ENCODE measurements at regions not wholly inside any gene's neighbourhood (a gene's known extent, or its start where the extent isn't known, plus 50 kb on each side); places are given as distances from the start of the nearest gene placed in this dataset.
A peak's percentile ranks its signal among the peaks of the same experiment; 100 is the strongest.
"Not testable (repeated sequence)": the region's sequence is repeated elsewhere in the genome, so short reads cannot be mapped to it uniquely, and the experiment has no call there.

DNA sequence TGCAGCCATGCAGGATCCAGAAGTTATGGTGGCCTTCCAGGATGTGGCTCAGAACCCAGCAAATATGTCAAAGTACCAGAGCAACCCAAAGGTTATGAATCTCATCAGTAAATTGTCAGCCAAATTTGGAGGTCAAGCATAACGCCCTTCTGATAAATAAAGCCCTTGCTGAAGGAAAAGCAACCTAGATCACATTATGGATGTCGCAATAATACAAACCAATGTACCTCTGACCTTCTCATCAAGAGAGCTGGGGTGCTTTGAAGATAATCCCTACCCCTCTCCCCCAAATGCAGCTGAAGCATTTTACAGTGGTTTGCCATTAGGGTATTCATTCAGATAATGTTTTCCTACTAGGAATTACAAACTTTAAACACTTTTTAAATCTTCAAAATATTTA is 157.8 kb downstream of the KCNRG start:
- H3K9me3 ChIP-seq (ENCODE audit: control insufficient read depth, insufficient read depth, low read length); in situ Hi-C loops (cut with MboI; ENCODE audit: low sequenced_read_pairs); H4K5ac ChIP-seq (ENCODE audit: low read depth, low read length); H2BK15ac ChIP-seq (ENCODE audit: low read depth, low read length); H3K27ac ChIP-seq (ENCODE audit: insufficient read depth, low read length); H4K20me1 ChIP-seq (ENCODE audit: insufficient read depth, low read length); H2BK120ac ChIP-seq (ENCODE audit: low read depth, low read length); H3K4me3 ChIP-seq (ENCODE audit: insufficient read depth, low read depth, low read length); BruUV-seq (replicated peaks); H3K4me1 ChIP-seq (ENCODE audit: control insufficient read depth, insufficient read depth, low read length); H3K9me1 ChIP-seq (ENCODE audit: insufficient read depth, low read length); H2AK9ac ChIP-seq (replicated peaks; ENCODE audit: low read depth, low read length, poor library complexity); H3K56ac ChIP-seq (ENCODE audit: extremely low read depth, insufficient read depth, low read length); intact Hi-C loops (cut with micrococcal nuclease); H3K23ac ChIP-seq (ENCODE audit: low read depth, low read length); H2AK5ac ChIP-seq (ENCODE audit: low read depth, low read length); H3K14ac ChIP-seq (replicated peaks; ENCODE audit: low read depth, low read length); H4K91ac ChIP-seq (ENCODE audit: insufficient read depth, low read depth, low read length); dilution Hi-C loops (cut with HindIII; ENCODE audit: low sequenced_read_pairs, unreplicated experiment); H3K36me3 ChIP-seq (ENCODE audit: control insufficient read depth, insufficient read depth, low read length); H2BK5ac ChIP-seq (ENCODE audit: low read depth, low read length, poor library complexity, severe bottlenecking); H3K4me2 ChIP-seq (ENCODE audit: low read depth, low read length); H2BK20ac ChIP-seq (ENCODE audit: low read depth, low read length); H3K18ac ChIP-seq (ENCODE audit: low read depth, low read length); DNase-seq; POLR2A ChIA-PET (ENCODE audit: unreplicated experiment); H3K4ac ChIP-seq (ENCODE audit: low read depth, low read length); ATAC-seq (ENCODE audit: low read depth); H4K8ac ChIP-seq (ENCODE audit: low read depth in 2 of 2, low read length in 2 of 2); H2AFZ ChIP-seq (replicated peaks; ENCODE audit: low read length, poor library complexity); H3K79me1 ChIP-seq (ENCODE audit: low read depth in 1 of 2, low read length in 2 of 2); CTCF ChIA-PET; H3K9ac ChIP-seq (ENCODE audit: low read depth, low read length); H3K27me3 ChIP-seq (ENCODE audit: control insufficient read depth, insufficient read depth, low read length): not testable (repeated sequence)
- WGBS, 2 experiments (ENCODE audit: extremely low coverage in 2 of 2, insufficient read length in 1 of 2), result no CpG with 5 or more reads among the region's 2 CpGs
- TF ChIP-seq CEBPB (IDR thresholded peaks at IDR 0.05; ENCODE audit: low read depth, low read length), result peak; percentile 77
